Pons (tissue), 1 donor: ENCODE measurements at regions not wholly inside any gene's neighbourhood (a gene's known extent, or its start where the extent isn't known, plus 50 kb on each side); places are given as distances from the start of the nearest gene placed in this dataset.

Source experiments
- DNase-seq: peaks from one replicate; pipeline ENCODE4 v3.0.0-alpha.2; 2016; ENCODE audit warnings: low spot score

GRCh38 chr2:147364597-147364996 lies 480.2 kb upstream of the ACVR2A start:
- DNase-seq = no peak

GRCh38 chr2:147363181-147363580 lies 481.6 kb upstream of the ACVR2A start:
- no peak for DNase-seq

GRCh38 chr2:147358375-147358774 lies 486.5 kb upstream of the ACVR2A start:
- no peak for DNase-seq

GRCh38 chr2:147356157-147356556 lies 488.7 kb upstream of the ACVR2A start:
- DNase-seq = no peak

- no peak for DNase-seq
These were observed 489.1 kb upstream of the ACVR2A start for GRCh38 chr2:147355706-147356105.

GRCh38 chr2:147353072-147353381 lies 491.8 kb upstream of the ACVR2A start:
- no peak for DNase-seq

GRCh38 chr2:147352264-147353071 lies 492.4 kb upstream of the ACVR2A start:
- no peak for DNase-seq

- no peak for DNase-seq
These were observed 493.0 kb upstream of the ACVR2A start for GRCh38 chr2:147351784-147352183.

GRCh38 chr2:147348931-147349555 lies 495.8 kb upstream of the ACVR2A start:
- DNase-seq = no peak

GRCh38 chr2:147346142-147346541 lies 498.7 kb upstream of the ACVR2A start:
- no peak for DNase-seq

- DNase-seq = no peak
These were observed 499.6 kb upstream of the ACVR2A start for GRCh38 chr2:147345246-147345645.

GRCh38 chr2:147342329-147342728 lies 502.5 kb upstream of the ACVR2A start:
- DNase-seq = no peak

- DNase-seq = peak; percentile 14
These were observed 512.9 kb upstream of the ACVR2A start for GRCh38 chr2:147331790-147332419.

- DNase-seq = no peak
These were observed 513.9 kb upstream of the ACVR2A start for GRCh38 chr2:147330925-147331324.

GRCh38 chr2:147327613-147328012 lies 517.2 kb upstream of the ACVR2A start:
- no peak for DNase-seq

GRCh38 chr2:147325990-147326389 lies 518.8 kb upstream of the ACVR2A start:
- no peak for DNase-seq

- no peak for DNase-seq
These were observed 524.7 kb upstream of the ACVR2A start for GRCh38 chr2:147320146-147320545.

GRCh38 chr2:147311058-147311430 lies 533.8 kb upstream of the ACVR2A start:
- DNase-seq = no peak

- DNase-seq = no peak
These were observed 534.3 kb upstream of the ACVR2A start for GRCh38 chr2:147310335-147311057.

- no peak for DNase-seq
These were observed 547.0 kb upstream of the ACVR2A start for GRCh38 chr2:147297820-147298219.

GRCh38 chr2:147294825-147295392 lies 549.9 kb upstream of the ACVR2A start:
- DNase-seq = no peak
